ENCODE measurements at regions not wholly inside any gene's neighbourhood (a gene's known extent, or its start where the extent isn't known, plus 50 kb on each side); places are given as distances from the start of the nearest gene placed in this dataset.

- TF ChIP-seq, protein P1, sequence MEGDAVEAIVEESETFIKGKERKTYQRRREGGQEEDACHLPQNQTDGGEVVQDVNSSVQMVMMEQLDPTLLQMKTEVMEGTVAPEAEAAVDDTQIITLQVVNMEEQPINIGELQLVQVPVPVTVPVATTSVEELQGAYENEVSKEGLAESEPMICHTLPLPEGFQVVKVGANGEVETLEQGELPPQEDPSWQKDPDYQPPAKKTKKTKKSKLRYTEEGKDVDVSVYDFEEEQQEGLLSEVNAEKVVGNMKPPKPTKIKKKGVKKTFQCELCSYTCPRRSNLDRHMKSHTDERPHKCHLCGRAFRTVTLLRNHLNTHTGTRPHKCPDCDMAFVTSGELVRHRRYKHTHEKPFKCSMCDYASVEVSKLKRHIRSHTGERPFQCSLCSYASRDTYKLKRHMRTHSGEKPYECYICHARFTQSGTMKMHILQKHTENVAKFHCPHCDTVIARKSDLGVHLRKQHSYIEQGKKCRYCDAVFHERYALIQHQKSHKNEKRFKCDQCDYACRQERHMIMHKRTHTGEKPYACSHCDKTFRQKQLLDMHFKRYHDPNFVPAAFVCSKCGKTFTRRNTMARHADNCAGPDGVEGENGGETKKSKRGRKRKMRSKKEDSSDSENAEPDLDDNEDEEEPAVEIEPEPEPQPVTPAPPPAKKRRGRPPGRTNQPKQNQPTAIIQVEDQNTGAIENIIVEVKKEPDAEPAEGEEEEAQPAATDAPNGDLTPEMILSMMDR (conservative IDR thresholded peaks at IDR 0.05; ENCODE audit: low read depth in 2 of 2), result no peak
- TF ChIP-seq EZH2 (IDR thresholded peaks at IDR 0.05; ENCODE audit: low read depth, unreplicated experiment), result no peak
These were observed 98.5 kb upstream of the INSIG1 start (continued) for GRCh38 chr7:155198901-155199845.

DNA sequence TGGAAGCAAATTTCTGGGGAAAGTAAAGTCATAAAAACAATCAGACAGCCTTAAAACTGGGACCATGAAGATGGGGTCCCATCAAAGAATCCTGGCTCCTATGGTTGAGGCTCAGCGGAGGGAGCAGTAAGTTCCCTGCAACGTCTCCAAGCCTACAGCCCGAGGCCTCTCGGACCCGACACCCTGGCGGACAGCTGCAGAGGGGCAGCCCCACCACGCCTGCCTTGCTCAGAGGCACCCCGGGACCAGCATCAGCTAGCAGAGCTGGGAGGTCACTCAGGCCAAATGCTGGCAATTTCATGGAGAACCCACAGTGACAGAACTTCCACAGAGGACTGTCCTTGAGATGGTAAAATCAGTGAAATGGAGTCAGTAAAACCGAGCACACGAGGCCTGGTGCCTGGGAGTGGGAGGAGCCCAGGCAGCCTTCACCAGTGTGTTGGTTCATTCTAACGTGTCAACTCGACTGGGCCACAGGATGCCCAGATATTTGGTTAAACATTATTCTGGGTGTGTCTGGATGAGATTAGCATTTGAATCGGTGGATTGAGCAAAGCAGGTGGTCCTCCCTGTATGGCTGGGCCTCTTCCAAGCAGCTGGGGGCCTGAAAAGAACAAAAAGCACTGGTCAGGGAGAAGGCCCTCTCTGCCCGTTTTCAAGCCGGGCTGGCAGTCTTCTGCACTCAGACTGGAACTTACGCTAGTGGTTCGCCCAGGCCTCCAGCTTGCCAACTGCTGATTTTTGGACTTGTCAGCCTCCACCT lies 96.2 kb upstream of the INSIG1 start:
- no peaks in the 10 kb centered on the region for H4K20me1 ChIP-seq (replicated peaks; ENCODE audit: insufficient read depth)
- H3F3A ChIP-seq (replicated peaks; ENCODE audit: low read depth), result no peaks in the 10 kb centered on the region
- no peaks in the 10 kb centered on the region for H3K4me1 ChIP-seq (ENCODE audit: insufficient read depth)
- no peak overlapping the region for H3K4me2 ChIP-seq
- ATAC-seq (no peak), DNase-seq (ENCODE audit: low spot score) (no peak)
- H3K27ac ChIP-seq (ENCODE audit: low read depth), result no peak overlapping the region
- no peaks in the 10 kb centered on the region for H3K79me2 ChIP-seq (replicated peaks; ENCODE audit: insufficient read depth)
- no peaks in the 10 kb centered on the region for H3K27me3 ChIP-seq (ENCODE audit: insufficient read depth)
- H2AFZ ChIP-seq, result no peak overlapping the region
- H3K27ac Mint-ChIP-seq, result no peak overlapping the region
- H3K4me3 ChIP-seq, result no peak overlapping the region
- no peaks in the 10 kb centered on the region for H3K36me3 ChIP-seq (ENCODE audit: insufficient read depth)
- H3K4me1 Mint-ChIP-seq, result peaks cover 13% of the 10 kb centered on the region
- no peaks in the 10 kb centered on the region for H3K9me2 ChIP-seq (ENCODE audit: insufficient read depth)
- no peak overlapping the region for H3K4me3 Mint-ChIP-seq
- 0 out of 3 replicates have a peak, but pooled peaks cover 6% of the 10 kb centered on the region for H3K36me3 Mint-ChIP-seq (ENCODE audit: low read depth)
- TF ChIP-seq NANOG (IDR thresholded peaks at IDR 0.05; ENCODE audit: borderline replicate concordance) (no peak), EZH2phosphoT487 (IDR thresholded peaks at IDR 0.05; ENCODE audit: unreplicated experiment) (no peak), JUNB (IDR thresholded peaks at IDR 0.05; ENCODE audit: unreplicated experiment) (no peak), CREB1 (CRISPR knock-in tag; IDR thresholded peaks at IDR 0.05; ENCODE audit: low read depth) (no peak)
- TF ChIP-seq, protein P2, sequence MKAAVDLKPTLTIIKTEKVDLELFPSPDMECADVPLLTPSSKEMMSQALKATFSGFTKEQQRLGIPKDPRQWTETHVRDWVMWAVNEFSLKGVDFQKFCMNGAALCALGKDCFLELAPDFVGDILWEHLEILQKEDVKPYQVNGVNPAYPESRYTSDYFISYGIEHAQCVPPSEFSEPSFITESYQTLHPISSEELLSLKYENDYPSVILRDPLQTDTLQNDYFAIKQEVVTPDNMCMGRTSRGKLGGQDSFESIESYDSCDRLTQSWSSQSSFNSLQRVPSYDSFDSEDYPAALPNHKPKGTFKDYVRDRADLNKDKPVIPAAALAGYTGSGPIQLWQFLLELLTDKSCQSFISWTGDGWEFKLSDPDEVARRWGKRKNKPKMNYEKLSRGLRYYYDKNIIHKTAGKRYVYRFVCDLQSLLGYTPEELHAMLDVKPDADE (IDR thresholded peaks at IDR 0.05), result no peak
- TF ChIP-seq, protein P3, sequence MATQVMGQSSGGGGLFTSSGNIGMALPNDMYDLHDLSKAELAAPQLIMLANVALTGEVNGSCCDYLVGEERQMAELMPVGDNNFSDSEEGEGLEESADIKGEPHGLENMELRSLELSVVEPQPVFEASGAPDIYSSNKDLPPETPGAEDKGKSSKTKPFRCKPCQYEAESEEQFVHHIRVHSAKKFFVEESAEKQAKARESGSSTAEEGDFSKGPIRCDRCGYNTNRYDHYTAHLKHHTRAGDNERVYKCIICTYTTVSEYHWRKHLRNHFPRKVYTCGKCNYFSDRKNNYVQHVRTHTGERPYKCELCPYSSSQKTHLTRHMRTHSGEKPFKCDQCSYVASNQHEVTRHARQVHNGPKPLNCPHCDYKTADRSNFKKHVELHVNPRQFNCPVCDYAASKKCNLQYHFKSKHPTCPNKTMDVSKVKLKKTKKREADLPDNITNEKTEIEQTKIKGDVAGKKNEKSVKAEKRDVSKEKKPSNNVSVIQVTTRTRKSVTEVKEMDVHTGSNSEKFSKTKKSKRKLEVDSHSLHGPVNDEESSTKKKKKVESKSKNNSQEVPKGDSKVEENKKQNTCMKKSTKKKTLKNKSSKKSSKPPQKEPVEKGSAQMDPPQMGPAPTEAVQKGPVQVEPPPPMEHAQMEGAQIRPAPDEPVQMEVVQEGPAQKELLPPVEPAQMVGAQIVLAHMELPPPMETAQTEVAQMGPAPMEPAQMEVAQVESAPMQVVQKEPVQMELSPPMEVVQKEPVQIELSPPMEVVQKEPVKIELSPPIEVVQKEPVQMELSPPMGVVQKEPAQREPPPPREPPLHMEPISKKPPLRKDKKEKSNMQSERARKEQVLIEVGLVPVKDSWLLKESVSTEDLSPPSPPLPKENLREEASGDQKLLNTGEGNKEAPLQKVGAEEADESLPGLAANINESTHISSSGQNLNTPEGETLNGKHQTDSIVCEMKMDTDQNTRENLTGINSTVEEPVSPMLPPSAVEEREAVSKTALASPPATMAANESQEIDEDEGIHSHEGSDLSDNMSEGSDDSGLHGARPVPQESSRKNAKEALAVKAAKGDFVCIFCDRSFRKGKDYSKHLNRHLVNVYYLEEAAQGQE (IDR thresholded peaks at IDR 0.05; ENCODE audit: unreplicated experiment), result no peak
- H3K9me3 Mint-ChIP-seq, result peaks cover 22% of the 10 kb centered on the region
- peaks cover 1% of the 10 kb centered on the region for H3K27me3 Mint-ChIP-seq (ENCODE audit: insufficient read depth, low read depth, poor library complexity)

Data from GM23338 (cell line).